ENCODE measurements at regions not wholly inside any gene's neighbourhood (a gene's known extent, or its start where the extent isn't known, plus 50 kb on each side); places are given as distances from the start of the nearest gene placed in this dataset.
"Not testable (repeated sequence)": the region's sequence is repeated elsewhere in the genome, so short reads cannot be mapped to it uniquely, and the experiment has no call there.

- no peak for TF ChIP-seq CTCF (IDR thresholded peaks at IDR 0.05)
- Histone ChIP-seq H3K36me3 (no peaks in the 10 kb centered on the region), H3K9me3 (no peaks in the 10 kb centered on the region), H3K27ac (no peak overlapping the region), H3K27me3 (replicated peaks; ENCODE audit: insufficient read depth) (no peaks in the 10 kb centered on the region), H3K4me1 (ENCODE audit: control insufficient read depth in 1 of 2, low read depth in 2 of 2) (no peaks in the 10 kb centered on the region), H3K4me3 (no peak overlapping the region)
- no peak for ATAC-seq (ENCODE audit: insufficient number of reproducible peaks, low FRiP score, low read depth)
- DNase-seq (ENCODE audit: low spot score) = no peak
Observed at GRCh38 chr5:1960595-1961303, 78.0 kb upstream of the IRX4 start.

- H3K27ac ChIP-seq = no peak overlapping the region
- H3K36me3 ChIP-seq = no peaks in the 10 kb centered on the region
- H3K4me1 ChIP-seq (ENCODE audit: control insufficient read depth in 1 of 2, low read depth in 2 of 2) = no peaks in the 10 kb centered on the region
- H3K27me3 ChIP-seq (replicated peaks; ENCODE audit: insufficient read depth) = no peaks in the 10 kb centered on the region
- H3K4me3 ChIP-seq = no peak overlapping the region
- H3K9me3 ChIP-seq = no peaks in the 10 kb centered on the region
- ATAC-seq (ENCODE audit: insufficient number of reproducible peaks, low FRiP score, low read depth) (no peak), DNase-seq (ENCODE audit: low spot score) (no peak)
- no peak for TF ChIP-seq CTCF (IDR thresholded peaks at IDR 0.05)
Observed at GRCh38 chr5:1959725-1960581, 77.2 kb upstream of the IRX4 start.

GRCh38 chr5:1959231-1959630 is 76.5 kb upstream of the IRX4 start:
- Histone ChIP-seq H3K27ac (no peak overlapping the region), H3K4me3 (no peak overlapping the region), H3K36me3 (no peaks in the 10 kb centered on the region), H3K27me3 (replicated peaks; ENCODE audit: insufficient read depth) (no peaks in the 10 kb centered on the region), H3K9me3 (no peaks in the 10 kb centered on the region), H3K4me1 (ENCODE audit: control insufficient read depth in 1 of 2, low read depth in 2 of 2) (no peaks in the 10 kb centered on the region)
- TF ChIP-seq CTCF (IDR thresholded peaks at IDR 0.05) = no peak
- ATAC-seq (ENCODE audit: insufficient number of reproducible peaks, low FRiP score, low read depth) (no peak), DNase-seq (ENCODE audit: low spot score) (no peak)

GRCh38 chr5:1958211-1959010 is 75.7 kb upstream of the IRX4 start:
- TF ChIP-seq CTCF (IDR thresholded peaks at IDR 0.05) = no peak
- Histone ChIP-seq H3K27ac (no peak overlapping the region), H3K36me3 (no peaks in the 10 kb centered on the region), H3K4me1 (ENCODE audit: control insufficient read depth in 1 of 2, low read depth in 2 of 2) (no peaks in the 10 kb centered on the region), H3K27me3 (replicated peaks; ENCODE audit: insufficient read depth) (no peaks in the 10 kb centered on the region), H3K9me3 (no peaks in the 10 kb centered on the region), H3K4me3 (no peak overlapping the region)
- ATAC-seq (ENCODE audit: insufficient number of reproducible peaks, low FRiP score, low read depth) (no peak), DNase-seq (ENCODE audit: low spot score) (no peak)

- no peak for TF ChIP-seq CTCF (IDR thresholded peaks at IDR 0.05)
- no peaks in the 10 kb centered on the region for H3K27me3 ChIP-seq (replicated peaks; ENCODE audit: insufficient read depth)
- H3K4me3 ChIP-seq = no peak overlapping the region
- H3K9me3 ChIP-seq = no peaks in the 10 kb centered on the region
- no peaks in the 10 kb centered on the region for H3K4me1 ChIP-seq (ENCODE audit: control insufficient read depth in 1 of 2, low read depth in 2 of 2)
- ATAC-seq (ENCODE audit: insufficient number of reproducible peaks, low FRiP score, low read depth) (no peak), DNase-seq (ENCODE audit: low spot score) (no peak)
- no peak overlapping the region for H3K27ac ChIP-seq
- no peaks in the 10 kb centered on the region for H3K36me3 ChIP-seq
Observed at GRCh38 chr5:1955586-1955985, 72.9 kb upstream of the IRX4 start.

- H3K27ac ChIP-seq; H3K36me3 ChIP-seq; H3K4me3 ChIP-seq; ATAC-seq (ENCODE audit: insufficient number of reproducible peaks, low FRiP score, low read depth); H3K9me3 ChIP-seq; H3K4me1 ChIP-seq (ENCODE audit: control insufficient read depth in 1 of 2, low read depth in 2 of 2); H3K27me3 ChIP-seq (replicated peaks; ENCODE audit: insufficient read depth); DNase-seq (ENCODE audit: low spot score): not testable (repeated sequence)
Observed at GRCh38 chr5:1953710-1954109, 71.0 kb upstream of the IRX4 start.
